ENCODE measurements at regions not wholly inside any gene's neighbourhood (a gene's known extent, or its start where the extent isn't known, plus 50 kb on each side); places are given as distances from the start of the nearest gene placed in this dataset.

DNA sequence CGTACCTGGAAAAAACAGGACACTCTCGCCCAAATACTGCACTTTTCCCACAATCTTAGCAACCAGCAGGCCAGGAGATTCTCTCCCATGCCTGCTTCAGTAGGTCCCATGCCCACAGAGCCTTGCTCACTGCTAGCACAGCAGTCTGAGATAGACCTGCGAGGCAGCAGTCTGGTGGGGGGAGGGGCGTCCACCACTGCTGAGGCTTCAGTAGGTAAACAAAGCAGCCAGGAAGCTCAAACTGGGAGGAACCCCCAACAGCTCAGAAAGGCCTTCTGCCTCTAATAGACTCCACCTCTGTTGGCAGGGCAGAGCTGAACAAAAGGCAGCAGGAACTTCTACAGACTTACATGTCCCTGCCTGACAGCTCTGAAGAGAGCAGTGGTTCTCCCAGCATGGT lies 1202.8 kb upstream of the ACVR2A start:
- DNase-seq (ENCODE audit: low read depth in 2 of 3, low spot score in 1 of 3): no peak

DNA sequence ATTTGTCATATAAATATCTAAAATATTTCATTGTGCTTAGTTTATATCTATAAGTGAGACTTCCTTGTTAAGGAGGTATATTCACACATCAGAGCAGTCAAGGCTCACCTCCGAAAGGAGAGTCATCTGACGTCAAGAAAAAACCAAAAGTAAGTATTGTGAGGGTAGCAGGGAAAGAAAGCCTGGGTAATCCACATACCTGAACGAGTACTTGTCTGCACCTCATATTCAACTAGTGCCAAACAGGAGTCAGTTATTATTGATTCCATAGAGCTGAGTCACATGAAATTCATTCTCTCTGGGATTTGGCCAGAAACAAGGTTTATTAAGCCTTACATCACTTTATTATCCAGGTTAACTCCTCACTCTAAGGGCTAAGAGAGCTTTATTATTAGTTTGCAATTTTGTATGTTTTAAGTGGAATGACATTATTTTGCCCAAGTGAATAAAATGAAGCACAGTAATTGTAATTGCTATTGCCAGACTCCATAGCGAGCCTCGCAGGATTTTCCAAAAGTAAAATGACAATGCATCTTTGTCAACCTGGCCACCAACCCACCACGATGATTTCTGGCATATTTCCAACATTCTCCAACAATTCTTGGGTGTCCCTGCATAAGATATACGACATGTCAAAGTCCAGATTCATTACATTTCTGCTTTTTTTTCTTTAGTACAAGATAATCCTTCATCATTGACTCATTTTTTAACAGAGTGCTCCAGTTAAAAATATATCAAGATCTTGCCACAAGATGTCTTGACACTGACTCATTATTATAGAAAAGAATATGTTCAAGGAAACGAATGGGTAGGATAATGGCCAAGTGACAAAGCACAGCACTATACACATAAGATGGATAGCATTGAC lies 1210.4 kb upstream of the ACVR2A start:
- DNase-seq (ENCODE audit: low read depth in 2 of 3, low spot score in 1 of 3): no peak

DNA sequence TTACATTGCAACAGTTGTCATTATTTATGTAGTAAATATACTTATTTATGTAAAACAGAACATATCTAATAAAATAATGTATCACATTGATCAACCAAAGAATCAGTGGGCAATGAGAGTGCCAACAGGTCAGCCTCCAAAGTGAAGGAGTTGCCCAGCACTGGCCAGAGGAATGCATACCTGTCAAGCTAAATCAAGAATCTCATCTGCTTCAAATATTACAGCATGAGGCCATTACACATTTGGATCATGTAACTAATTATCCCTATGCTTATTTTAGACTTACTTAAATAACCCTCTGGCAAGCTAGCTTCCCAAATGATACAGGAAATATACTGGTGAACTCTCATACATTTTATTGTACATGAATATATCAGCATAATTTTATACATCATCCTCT lies 1211.7 kb upstream of the ACVR2A start:
- DNase-seq (ENCODE audit: low read depth in 2 of 3, low spot score in 1 of 3): no peak

DNA sequence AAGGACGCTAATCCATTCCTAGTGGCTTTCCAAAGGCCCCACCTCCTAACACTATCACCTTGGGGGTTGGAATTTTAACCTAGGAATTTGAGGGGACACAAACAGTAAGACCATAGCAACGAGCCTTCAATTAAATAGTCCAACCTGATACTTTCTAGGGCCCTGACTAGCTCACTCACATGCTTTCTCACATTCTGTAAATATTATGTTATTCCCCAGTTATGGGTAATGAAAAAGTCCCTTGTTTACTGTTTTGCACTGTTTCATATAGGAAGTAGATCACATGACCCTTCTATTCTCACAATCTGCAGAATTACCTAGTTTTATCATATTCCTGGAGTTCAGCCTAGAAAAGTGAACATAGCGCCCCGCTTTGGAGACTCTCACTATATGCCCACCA lies 1212.1 kb upstream of the ACVR2A start:
- no peak for DNase-seq (ENCODE audit: low read depth in 2 of 3, low spot score in 1 of 3)

GRCh38 chr2:146624430-146625160 lies 1220.2 kb upstream of the ACVR2A start:
- no peak for DNase-seq (ENCODE audit: low read depth in 2 of 3, low spot score in 1 of 3)

DNA sequence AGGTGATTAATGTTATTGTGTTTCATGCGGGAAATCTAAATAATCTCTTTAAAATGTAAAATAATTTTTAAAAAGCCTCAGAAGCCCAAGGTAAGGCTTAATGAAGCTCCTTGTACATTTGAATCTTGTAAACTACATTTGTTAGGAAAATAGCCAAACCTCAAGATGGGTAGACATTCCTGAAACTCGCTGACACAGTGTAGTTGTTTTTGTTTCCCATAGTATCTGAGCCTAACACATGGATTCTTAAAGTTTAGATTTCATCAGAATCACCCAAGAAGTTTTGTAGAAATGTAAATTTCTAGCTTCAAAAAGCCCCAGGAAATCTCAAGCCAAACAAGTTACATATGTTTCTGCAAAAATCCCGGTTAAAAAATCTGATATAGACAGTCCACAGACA lies 1221.1 kb upstream of the ACVR2A start:
- DNase-seq (ENCODE audit: low read depth in 2 of 3, low spot score in 1 of 3): no peak

DNA sequence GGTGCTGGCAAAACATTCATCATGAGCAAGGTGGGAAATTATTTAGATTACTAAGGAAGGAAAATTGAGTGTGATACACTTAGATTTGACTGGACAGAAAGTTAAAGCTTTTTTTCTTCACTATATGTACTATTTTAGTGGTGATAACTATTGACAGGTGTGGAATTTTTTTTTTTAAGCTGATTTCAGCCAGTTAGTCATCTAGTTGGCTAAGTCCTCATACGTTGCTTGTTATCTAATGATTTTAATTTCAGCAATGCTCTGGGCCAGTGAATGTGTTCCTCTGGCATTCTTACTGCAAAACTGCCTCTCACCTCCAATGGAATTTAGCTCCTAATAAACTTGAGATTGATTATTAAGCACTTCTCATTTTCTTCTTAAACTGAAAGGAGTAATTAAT lies 1223.2 kb upstream of the ACVR2A start:
- DNase-seq (ENCODE audit: low read depth in 2 of 3, low spot score in 1 of 3): no peak

DNA sequence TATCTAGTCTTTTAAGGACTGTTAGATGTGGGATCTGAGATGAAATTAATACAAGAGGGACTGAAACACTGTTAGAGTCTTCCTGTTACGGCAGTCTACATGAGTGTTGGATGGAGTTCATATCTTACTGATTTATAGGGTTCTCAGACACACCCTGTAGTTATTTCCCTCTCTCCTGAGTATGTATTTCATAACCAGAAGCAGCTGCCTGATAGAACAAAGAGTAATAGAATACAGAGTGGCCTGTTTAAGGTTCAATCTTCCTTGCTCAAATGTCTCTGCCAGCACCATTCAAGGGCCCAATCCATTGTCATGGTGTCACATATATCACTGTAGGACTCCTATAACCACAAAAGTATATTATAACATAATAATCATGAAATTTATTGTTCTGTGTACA lies 1229.1 kb upstream of the ACVR2A start:
- no peak for DNase-seq (ENCODE audit: low read depth in 2 of 3, low spot score in 1 of 3)

GRCh38 chr2:146608490-146608889 lies 1236.3 kb upstream of the ACVR2A start:
- DNase-seq (ENCODE audit: low read depth in 2 of 3, low spot score in 1 of 3): no peak

GRCh38 chr2:146604521-146604920 lies 1240.3 kb upstream of the ACVR2A start:
- DNase-seq (ENCODE audit: low read depth in 2 of 3, low spot score in 1 of 3): no peak

- no peak for DNase-seq (ENCODE audit: low read depth in 2 of 3, low spot score in 1 of 3)
Measured at GRCh38 chr2:146602856-146603255, 1242.0 kb upstream of the ACVR2A start.

DNA sequence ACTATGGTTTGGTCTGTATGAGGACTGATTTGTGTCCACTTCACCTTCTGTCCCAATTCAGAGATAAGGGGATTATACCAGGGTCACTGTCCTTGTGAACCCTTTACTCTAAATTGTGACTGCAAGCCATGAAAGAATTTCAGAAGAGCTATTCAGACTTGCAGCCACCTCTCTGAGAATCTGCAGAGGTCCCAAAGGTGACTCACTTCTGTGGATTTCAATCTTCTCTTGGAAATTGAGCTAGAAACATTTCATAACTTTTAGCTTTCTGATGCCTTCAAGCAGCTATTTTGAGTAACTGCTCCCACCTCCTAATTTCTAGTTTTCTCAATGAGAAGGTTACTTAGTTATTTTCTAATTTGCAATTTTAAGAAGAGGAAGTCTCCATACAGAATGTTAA lies 1242.4 kb upstream of the ACVR2A start:
- DNase-seq (ENCODE audit: low read depth in 2 of 3, low spot score in 1 of 3): no peak

DNA sequence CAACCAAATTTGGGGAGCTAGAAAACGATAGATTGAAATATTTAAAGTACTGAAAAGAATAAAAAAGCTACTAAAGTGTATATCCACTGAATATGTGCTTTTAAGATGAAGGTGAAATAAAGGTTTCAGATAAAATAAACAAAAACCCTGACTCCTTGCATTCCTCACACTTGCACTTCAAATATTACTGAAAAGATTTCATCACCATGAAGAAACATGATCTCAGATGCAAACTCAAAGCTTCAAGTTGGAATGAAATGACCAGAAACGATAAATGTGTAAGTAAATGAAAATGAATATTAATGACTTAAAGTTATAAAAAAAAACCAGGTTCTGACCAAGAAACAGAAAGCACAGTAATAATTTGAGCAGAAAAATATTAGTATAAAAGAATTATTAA lies 1246.0 kb upstream of the ACVR2A start:
- DNase-seq (ENCODE audit: low read depth in 2 of 3, low spot score in 1 of 3): no peak

GRCh38 chr2:146597291-146597690 lies 1247.5 kb upstream of the ACVR2A start:
- no peak for DNase-seq (ENCODE audit: low read depth in 2 of 3, low spot score in 1 of 3)

GRCh38 chr2:146591908-146592307 lies 1252.9 kb upstream of the ACVR2A start:
- DNase-seq (ENCODE audit: low read depth in 2 of 3, low spot score in 1 of 3): no peak

GRCh38 chr2:146587291-146587713 lies 1257.5 kb upstream of the ACVR2A start:
- DNase-seq (ENCODE audit: low read depth in 2 of 3, low spot score in 1 of 3): no peak

GRCh38 chr2:146584316-146584715 lies 1260.5 kb upstream of the ACVR2A start:
- no peak for DNase-seq (ENCODE audit: low read depth in 2 of 3, low spot score in 1 of 3)

DNA sequence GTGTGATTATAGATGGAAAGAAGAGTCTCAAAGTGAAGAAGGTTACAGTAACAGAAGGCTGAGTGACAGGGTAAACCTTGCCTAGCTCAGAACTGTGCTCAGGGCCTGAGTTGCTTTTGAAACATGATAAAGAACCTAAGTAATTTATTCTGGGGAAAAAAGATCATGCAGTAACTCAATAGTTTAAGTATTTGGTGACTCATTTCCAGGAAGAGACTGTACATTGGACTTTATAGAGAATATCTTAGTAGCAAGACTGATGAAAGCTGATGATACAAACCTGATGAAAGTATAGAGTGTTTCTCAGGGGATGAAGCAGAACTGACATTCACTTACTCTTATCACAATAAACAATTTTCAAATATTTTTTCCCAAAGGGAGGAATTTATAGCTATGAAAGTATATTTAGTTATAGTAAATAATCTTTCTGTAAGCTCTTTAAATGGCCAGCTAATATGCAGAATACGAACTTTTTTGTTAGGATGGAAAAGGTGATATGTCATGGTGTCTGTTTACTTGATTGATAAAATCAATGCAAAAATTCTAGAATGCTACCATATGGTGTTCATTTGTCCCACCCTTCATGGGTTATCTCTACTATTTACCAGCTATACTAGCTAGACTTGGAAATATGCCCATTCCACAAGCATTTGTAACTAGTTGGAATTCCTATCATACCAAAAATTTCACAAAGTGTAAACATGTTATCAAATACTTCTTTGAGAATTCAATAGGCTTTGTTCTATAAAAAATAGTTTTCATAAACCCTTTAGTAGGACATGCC lies 1265.5 kb upstream of the ACVR2A start:
- no peak for DNase-seq (ENCODE audit: low read depth in 2 of 3, low spot score in 1 of 3)

DNA sequence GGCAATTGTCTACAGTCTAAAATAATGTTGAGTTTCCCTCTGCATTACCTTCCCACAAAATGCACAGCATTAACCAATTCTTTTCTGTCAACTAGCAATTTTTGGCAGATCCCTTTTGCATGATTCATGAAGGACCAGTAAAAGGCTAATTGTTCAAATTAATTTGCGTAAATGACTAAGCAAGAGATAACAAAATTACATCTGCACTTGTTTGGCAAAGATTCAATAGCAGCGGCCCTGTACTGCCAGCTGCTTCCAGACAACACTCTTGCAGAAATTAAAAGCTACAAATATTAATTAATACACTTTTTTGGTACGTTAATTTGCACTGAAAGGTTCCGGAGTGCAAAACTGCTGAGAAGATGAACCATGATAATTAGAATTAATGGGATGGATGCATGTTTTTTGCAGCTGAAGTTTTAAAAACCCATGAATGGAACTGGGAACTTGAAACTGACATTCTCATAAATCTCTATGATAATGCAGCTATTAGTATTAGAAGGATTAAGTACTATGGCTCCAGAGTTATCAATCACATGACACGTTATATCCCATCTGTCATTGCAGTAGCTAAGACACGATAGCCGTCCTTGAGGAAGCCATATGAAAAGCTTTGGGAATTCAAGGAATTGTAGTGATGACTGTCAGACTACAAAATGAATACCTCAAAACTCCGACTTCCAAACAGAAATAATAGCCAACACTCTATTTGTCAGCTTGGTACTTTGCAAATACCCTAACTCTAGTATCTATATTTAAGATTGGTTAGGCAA lies 1268.3 kb upstream of the ACVR2A start:
- no peak for DNase-seq (ENCODE audit: low read depth in 2 of 3, low spot score in 1 of 3)

- DNase-seq (ENCODE audit: low read depth in 2 of 3, low spot score in 1 of 3): no peak
Measured at GRCh38 chr2:146572598-146572997, 1272.2 kb upstream of the ACVR2A start.

- DNase-seq (ENCODE audit: low read depth in 2 of 3, low spot score in 1 of 3): no peak
Measured at GRCh38 chr2:146561996-146562395, 1282.8 kb upstream of the ACVR2A start.

Data from stimulated activated CD4-positive, alpha-beta T cell treated with anti-CD3 and anti-CD28 coated beads, Interleukin-12 subunit alpha, Interleukin-12 subunit beta, amount 100 ng/mL, for 48 hours (primary cell).